WTC11 (cell line): ENCODE measurements at regions not wholly inside any gene's neighbourhood (a gene's known extent, or its start where the extent isn't known, plus 50 kb on each side); places are given as distances from the start of the nearest gene placed in this dataset.

Source experiments
- ATAC-seq: fragments of 200-7000 bp; cut with Tn5 transposase; 2 replicates; pipeline ENCODE4 v1.10.0; 2021; ENCODE audit warnings: mild to moderate bottlenecking, moderate library complexity
- CTCF ChIA-PET: fragments of 300-600 bp; sonication (Branson Sonifier 250); formaldehyde crosslinking; loops from one replicate; lab custom pipeline; 2021; ENCODE audit warnings: antibody characterized with exemption; lab: Charles Lee
- POLR2A ChIA-PET: fragments of 350-600 bp; sonication (Branson Sonifier 250); formaldehyde crosslinking; loops from one replicate; lab custom pipeline; 2021; ENCODE audit warnings: antibody characterized with exemption; lab: Charles Lee
- DNase-seq: peaks from one replicate; pipeline ENCODE4 v3.0.0; 2021; ENCODE audit warnings: low spot score
- H3K27ac Mint-ChIP-seq: 2 replicates; pipeline ENCODE4 v1.8.0; 2021; ENCODE audit warnings: mixed read lengths
- H3K27me3 Mint-ChIP-seq: 2 replicates; pipeline ENCODE4 v1.8.0; 2021; ENCODE audit warnings: low read depth, mild to moderate bottlenecking, moderate library complexity, mixed read lengths
- H3K36me3 Mint-ChIP-seq: 2 replicates; pipeline ENCODE4 v1.8.0; 2021; ENCODE audit warnings: mixed read lengths
- H3K4me1 Mint-ChIP-seq: 2 replicates; pipeline ENCODE4 v1.8.0; 2022; ENCODE audit warnings: mixed read lengths
- H3K4me3 Mint-ChIP-seq: 2 replicates; pipeline ENCODE4 v1.8.0; 2021; ENCODE audit warnings: mild to moderate bottlenecking, moderate library complexity, mixed read lengths
- H3K9me3 Mint-ChIP-seq: 2 replicates; pipeline ENCODE4 v1.8.0; 2021; ENCODE audit warnings: mixed read lengths
- ELF4 ChIP-seq: sonication (generic); formaldehyde crosslinking; IDR thresholded peaks from 2 replicates; pipeline ENCODE4 v1.8.1; 2022; ENCODE audit warnings: low read depth, mild to moderate bottlenecking, moderate library complexity, missing genetic modification reagents
- FOXJ3 ChIP-seq: sonication (generic); formaldehyde crosslinking; IDR thresholded peaks from 2 replicates; pipeline ENCODE4 v1.9.0; 2021; ENCODE audit warnings: missing genetic modification reagents, mild to moderate bottlenecking, borderline replicate concordance
- FOXK1 ChIP-seq: sonication (generic); formaldehyde crosslinking; IDR thresholded peaks from 2 replicates; pipeline ENCODE4 v1.8.0; 2022; ENCODE audit warnings: mild to moderate bottlenecking, moderate library complexity, missing genetic modification reagents
- GRHL2 ChIP-seq: fragments of 250-450 bp; sonication (Bioruptor Pico); IDR thresholded peaks from 2 replicates; pipeline ENCODE4 v1.8.0; 2022; ENCODE audit warnings: mild to moderate bottlenecking, moderate library complexity; ENCODE audit not compliant: insufficient replicate concordance, severe bottlenecking
- JUN ChIP-seq: sonication (generic); formaldehyde crosslinking; IDR thresholded peaks from 2 replicates; pipeline ENCODE4 v1.8.0; 2023; ENCODE audit warnings: mild to moderate bottlenecking, missing genetic modification reagents
- KAT7 ChIP-seq: sonication (generic); formaldehyde crosslinking; IDR thresholded peaks from 2 replicates; pipeline ENCODE4 v1.8.1; 2023; ENCODE audit warnings: missing genetic modification reagents, mild to moderate bottlenecking, borderline replicate concordance
- MAX ChIP-seq: sonication (generic); formaldehyde crosslinking; IDR thresholded peaks from 2 replicates; pipeline ENCODE4 v1.8.0; 2022; ENCODE audit warnings: mild to moderate bottlenecking, missing genetic modification reagents
- RORB ChIP-seq: fragments of 250-450 bp; sonication (Bioruptor Pico); IDR thresholded peaks from 2 replicates; pipeline ENCODE4 v1.9.0; 2021; ENCODE audit warnings: mild to moderate bottlenecking
- ZBTB21 ChIP-seq: sonication (generic); formaldehyde crosslinking; IDR thresholded peaks from 2 replicates; pipeline ENCODE4 v1.8.1; 2023; ENCODE audit warnings: mild to moderate bottlenecking, missing genetic modification reagents, borderline replicate concordance
- ZNF121 ChIP-seq: sonication (generic); formaldehyde crosslinking; IDR thresholded peaks from 2 replicates; pipeline ENCODE4 v1.8.0; 2023; ENCODE audit warnings: missing genetic modification reagents
- ZNF281 ChIP-seq: sonication (generic); formaldehyde crosslinking; IDR thresholded peaks from 2 replicates; pipeline ENCODE4 v1.8.0; 2023; ENCODE audit warnings: mild to moderate bottlenecking, missing genetic modification reagents
- ZNF396 ChIP-seq: fragments of 250-450 bp; sonication (Bioruptor Pico); IDR thresholded peaks from 2 replicates; pipeline ENCODE4 v1.8.0; 2021; ENCODE audit warnings: mild to moderate bottlenecking, moderate library complexity, borderline replicate concordance
- TF ChIP-seq, protein P1 (sequence below): fragments of 250-450 bp; sonication (Bioruptor Pico); IDR thresholded peaks from 2 replicates; pipeline ENCODE4 v2.1.2; 2022; ENCODE audit warnings: mild to moderate bottlenecking, moderate library complexity
- TF ChIP-seq, protein P2 (sequence below): sonication (generic); formaldehyde crosslinking; IDR thresholded peaks from 2 replicates; pipeline ENCODE4 v1.8.0; 2023; ENCODE audit warnings: missing genetic modification reagents, mild to moderate bottlenecking, borderline replicate concordance
- TF ChIP-seq, protein P3 (sequence below): sonication (generic); formaldehyde crosslinking; IDR thresholded peaks from 2 replicates; pipeline ENCODE4 v1.8.0; 2023; ENCODE audit warnings: missing genetic modification reagents
- TF ChIP-seq, protein P4 (sequence below): sonication (generic); formaldehyde crosslinking; IDR thresholded peaks from 2 replicates; pipeline ENCODE4 v1.8.1; 2023; ENCODE audit warnings: mild to moderate bottlenecking, missing genetic modification reagents, borderline replicate concordance

DNA sequence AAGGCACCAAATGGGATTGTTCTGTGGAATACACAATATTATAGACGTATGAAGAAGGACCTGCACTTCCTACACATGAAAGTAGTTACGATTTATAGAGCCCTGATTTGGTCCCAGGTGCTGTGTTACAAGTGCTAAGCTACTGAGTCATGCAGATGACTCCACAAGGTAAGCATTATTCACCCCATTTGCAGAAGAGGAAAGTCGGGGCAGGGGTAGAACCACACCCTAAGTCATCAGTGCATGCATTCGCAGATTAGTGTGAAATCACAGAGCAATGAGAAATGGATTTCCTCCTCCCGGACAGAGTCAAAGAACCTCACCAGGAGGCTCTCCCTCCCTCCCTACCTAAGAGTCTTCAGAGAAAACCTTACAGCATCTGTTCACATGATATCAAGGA, 279.5 kb downstream of the LRFN2 start (continued):
- TF ChIP-seq ZNF281 (CRISPR knock-in tag): no peak

- Mint-ChIP-seq H3K27me3 (no peaks in the 10 kb centered on the region), H3K27ac (no peak overlapping the region), H3K4me1 (peaks cover 14% of the 10 kb centered on the region), H3K9me3 (peaks cover 25% of the 10 kb centered on the region), H3K36me3 (peaks cover 6% of the 10 kb centered on the region), H3K4me3 (no peak overlapping the region)
- POLR2A ChIA-PET: no interaction called here
- TF ChIP-seq, protein P1, sequence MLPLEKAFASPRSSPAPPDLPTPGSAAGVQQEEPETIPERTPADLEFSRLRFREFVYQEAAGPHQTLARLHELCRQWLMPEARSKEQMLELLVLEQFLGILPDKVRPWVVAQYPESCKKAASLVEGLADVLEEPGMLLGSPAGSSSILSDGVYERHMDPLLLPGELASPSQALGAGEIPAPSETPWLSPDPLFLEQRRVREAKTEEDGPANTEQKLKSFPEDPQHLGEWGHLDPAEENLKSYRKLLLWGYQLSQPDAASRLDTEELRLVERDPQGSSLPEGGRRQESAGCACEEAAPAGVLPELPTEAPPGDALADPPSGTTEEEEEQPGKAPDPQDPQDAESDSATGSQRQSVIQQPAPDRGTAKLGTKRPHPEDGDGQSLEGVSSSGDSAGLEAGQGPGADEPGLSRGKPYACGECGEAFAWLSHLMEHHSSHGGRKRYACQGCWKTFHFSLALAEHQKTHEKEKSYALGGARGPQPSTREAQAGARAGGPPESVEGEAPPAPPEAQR (CRISPR knock-in tag): no peak
- TF ChIP-seq ELF4: no peak
- TF ChIP-seq ZNF396 (CRISPR knock-in tag): no peak
- no peak for TF ChIP-seq ZNF121
- TF ChIP-seq, protein P2, sequence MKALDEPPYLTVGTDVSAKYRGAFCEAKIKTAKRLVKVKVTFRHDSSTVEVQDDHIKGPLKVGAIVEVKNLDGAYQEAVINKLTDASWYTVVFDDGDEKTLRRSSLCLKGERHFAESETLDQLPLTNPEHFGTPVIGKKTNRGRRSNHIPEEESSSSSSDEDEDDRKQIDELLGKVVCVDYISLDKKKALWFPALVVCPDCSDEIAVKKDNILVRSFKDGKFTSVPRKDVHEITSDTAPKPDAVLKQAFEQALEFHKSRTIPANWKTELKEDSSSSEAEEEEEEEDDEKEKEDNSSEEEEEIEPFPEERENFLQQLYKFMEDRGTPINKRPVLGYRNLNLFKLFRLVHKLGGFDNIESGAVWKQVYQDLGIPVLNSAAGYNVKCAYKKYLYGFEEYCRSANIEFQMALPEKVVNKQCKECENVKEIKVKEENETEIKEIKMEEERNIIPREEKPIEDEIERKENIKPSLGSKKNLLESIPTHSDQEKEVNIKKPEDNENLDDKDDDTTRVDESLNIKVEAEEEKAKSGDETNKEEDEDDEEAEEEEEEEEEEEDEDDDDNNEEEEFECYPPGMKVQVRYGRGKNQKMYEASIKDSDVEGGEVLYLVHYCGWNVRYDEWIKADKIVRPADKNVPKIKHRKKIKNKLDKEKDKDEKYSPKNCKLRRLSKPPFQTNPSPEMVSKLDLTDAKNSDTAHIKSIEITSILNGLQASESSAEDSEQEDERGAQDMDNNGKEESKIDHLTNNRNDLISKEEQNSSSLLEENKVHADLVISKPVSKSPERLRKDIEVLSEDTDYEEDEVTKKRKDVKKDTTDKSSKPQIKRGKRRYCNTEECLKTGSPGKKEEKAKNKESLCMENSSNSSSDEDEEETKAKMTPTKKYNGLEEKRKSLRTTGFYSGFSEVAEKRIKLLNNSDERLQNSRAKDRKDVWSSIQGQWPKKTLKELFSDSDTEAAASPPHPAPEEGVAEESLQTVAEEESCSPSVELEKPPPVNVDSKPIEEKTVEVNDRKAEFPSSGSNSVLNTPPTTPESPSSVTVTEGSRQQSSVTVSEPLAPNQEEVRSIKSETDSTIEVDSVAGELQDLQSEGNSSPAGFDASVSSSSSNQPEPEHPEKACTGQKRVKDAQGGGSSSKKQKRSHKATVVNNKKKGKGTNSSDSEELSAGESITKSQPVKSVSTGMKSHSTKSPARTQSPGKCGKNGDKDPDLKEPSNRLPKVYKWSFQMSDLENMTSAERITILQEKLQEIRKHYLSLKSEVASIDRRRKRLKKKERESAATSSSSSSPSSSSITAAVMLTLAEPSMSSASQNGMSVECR (CRISPR knock-in tag): no peak
- no peak for TF ChIP-seq KAT7 (CRISPR knock-in tag)
- no peak for TF ChIP-seq ZBTB21 (CRISPR knock-in tag)
- no peak for TF ChIP-seq RORB
- TF ChIP-seq, protein P3, sequence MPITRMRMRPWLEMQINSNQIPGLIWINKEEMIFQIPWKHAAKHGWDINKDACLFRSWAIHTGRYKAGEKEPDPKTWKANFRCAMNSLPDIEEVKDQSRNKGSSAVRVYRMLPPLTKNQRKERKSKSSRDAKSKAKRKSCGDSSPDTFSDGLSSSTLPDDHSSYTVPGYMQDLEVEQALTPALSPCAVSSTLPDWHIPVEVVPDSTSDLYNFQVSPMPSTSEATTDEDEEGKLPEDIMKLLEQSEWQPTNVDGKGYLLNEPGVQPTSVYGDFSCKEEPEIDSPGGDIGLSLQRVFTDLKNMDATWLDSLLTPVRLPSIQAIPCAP (CRISPR knock-in tag): no peak
- TF ChIP-seq MAX: no peak
- TF ChIP-seq FOXJ3 (CRISPR knock-in tag): no peak
- no peak for TF ChIP-seq GRHL2 (CRISPR knock-in tag)
- no peak for TF ChIP-seq FOXK1 (CRISPR knock-in tag)
- no peak for TF ChIP-seq JUN (CRISPR knock-in tag)
- TF ChIP-seq, protein P4, sequence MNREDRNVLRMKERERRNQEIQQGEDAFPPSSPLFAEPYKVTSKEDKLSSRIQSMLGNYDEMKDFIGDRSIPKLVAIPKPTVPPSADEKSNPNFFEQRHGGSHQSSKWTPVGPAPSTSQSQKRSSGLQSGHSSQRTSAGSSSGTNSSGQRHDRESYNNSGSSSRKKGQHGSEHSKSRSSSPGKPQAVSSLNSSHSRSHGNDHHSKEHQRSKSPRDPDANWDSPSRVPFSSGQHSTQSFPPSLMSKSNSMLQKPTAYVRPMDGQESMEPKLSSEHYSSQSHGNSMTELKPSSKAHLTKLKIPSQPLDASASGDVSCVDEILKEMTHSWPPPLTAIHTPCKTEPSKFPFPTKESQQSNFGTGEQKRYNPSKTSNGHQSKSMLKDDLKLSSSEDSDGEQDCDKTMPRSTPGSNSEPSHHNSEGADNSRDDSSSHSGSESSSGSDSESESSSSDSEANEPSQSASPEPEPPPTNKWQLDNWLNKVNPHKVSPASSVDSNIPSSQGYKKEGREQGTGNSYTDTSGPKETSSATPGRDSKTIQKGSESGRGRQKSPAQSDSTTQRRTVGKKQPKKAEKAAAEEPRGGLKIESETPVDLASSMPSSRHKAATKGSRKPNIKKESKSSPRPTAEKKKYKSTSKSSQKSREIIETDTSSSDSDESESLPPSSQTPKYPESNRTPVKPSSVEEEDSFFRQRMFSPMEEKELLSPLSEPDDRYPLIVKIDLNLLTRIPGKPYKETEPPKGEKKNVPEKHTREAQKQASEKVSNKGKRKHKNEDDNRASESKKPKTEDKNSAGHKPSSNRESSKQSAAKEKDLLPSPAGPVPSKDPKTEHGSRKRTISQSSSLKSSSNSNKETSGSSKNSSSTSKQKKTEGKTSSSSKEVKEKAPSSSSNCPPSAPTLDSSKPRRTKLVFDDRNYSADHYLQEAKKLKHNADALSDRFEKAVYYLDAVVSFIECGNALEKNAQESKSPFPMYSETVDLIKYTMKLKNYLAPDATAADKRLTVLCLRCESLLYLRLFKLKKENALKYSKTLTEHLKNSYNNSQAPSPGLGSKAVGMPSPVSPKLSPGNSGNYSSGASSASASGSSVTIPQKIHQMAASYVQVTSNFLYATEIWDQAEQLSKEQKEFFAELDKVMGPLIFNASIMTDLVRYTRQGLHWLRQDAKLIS (CRISPR knock-in tag): no peak
- DNase-seq (no peak), ATAC-seq (no peak)
- CTCF ChIA-PET: no interaction called here
Observed at GRCh38 chr6:40302856-40303454, 284.2 kb downstream of the LRFN2 start.
